ENCODE measurements at regions not wholly inside any gene's neighbourhood (a gene's known extent, or its start where the extent isn't known, plus 50 kb on each side); places are given as distances from the start of the nearest gene placed in this dataset.

- Mint-ChIP-seq H3K36me3 (no peaks in the 10 kb centered on the region), H3K4me3 (no peak overlapping the region), H3K9me3 (peaks cover 1% of the 10 kb centered on the region), H3K4me1 (no peaks in the 10 kb centered on the region), H3K27ac (no peak overlapping the region), H3K27me3 (peaks cover 11% of the 10 kb centered on the region)
- no peak for ATAC-seq
These were observed 81.1 kb downstream of the TMEM17 start for GRCh38 chr2:62424899-62425298.

DNA sequence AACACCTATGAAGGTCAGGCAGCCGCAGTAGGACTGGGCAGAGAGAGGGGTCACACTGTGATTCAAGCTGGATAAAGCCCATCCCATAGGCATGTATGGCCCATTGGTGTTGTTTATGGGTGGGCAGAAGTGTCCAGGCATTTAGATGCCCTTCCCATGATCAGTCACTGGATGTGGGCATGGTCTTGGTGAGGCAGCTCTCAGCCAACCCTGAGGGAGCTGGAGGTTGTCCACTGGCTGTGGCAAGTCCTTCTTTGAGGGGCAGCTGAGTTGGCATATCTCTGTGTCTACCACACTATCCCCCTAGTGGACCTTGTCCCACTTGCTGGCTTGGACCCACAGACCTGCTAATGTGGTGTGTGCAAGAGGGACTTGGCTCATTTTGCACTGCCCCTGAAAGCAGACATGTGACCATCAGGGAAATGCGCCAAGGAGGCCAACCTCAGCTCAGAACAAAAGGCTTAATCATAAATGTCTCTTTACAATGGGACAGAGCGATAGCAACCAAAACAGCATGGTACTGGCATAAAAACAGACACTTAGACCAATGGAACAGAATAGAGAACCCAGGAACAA is 82.0 kb downstream of the TMEM17 start:
- Mint-ChIP-seq H3K9me3 (peaks cover 6% of the 10 kb centered on the region), H3K4me1 (no peaks in the 10 kb centered on the region), H3K36me3 (peaks cover 4% of the 10 kb centered on the region), H3K27me3 (peaks cover 20% of the 10 kb centered on the region), H3K4me3 (no peak overlapping the region), H3K27ac (no peak overlapping the region)
- no peak for ATAC-seq

DNA sequence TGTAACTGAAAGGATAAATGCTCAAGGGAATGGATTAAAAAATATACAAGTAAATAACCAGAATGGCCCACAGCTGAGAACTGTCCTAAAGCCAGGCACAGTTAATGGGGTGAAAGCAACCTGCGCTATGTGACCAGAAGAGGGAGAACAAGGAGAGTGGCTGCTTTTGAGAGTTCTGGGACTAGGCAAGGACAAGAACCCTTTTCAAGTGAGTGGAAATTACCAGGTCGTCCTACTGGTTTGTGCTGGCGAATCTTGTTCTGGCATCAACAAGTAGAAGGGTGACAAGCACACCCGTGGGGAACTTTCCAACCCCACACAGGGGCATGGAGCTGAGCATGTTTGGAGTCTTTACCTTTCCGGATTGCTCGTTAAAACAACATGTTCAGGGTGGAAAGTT is 82.8 kb downstream of the TMEM17 start:
- H3K27me3 Mint-ChIP-seq: peaks cover 25% of the 10 kb centered on the region
- peaks cover 9% of the 10 kb centered on the region for H3K36me3 Mint-ChIP-seq
- no peak overlapping the region for H3K27ac Mint-ChIP-seq
- H3K4me3 Mint-ChIP-seq: no peak overlapping the region
- H3K4me1 Mint-ChIP-seq: no peaks in the 10 kb centered on the region
- H3K9me3 Mint-ChIP-seq: peaks cover 8% of the 10 kb centered on the region
- no peak for ATAC-seq

DNA sequence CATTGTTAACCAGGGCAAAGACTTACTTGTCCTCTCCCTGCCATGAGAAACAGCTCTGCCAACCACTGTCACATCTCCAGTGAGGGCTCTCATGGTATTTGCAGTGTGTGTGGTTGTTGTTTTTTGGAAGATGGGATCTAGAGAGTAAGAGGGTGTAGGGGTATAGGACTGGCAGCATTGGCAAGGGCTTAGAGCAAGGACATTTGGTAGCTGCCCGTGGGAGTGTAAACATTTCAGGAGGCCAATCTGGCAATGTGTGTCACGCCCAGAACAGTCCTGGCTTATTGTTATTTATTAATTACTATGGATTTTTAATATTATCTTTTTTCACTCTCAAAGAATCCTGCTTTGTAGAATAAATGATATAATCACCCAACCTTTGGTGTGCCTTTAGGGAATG is 90.5 kb downstream of the TMEM17 start:
- Mint-ChIP-seq H3K4me1 (peaks cover 23% of the 10 kb centered on the region), H3K36me3 (peaks cover 9% of the 10 kb centered on the region), H3K27ac (no peak overlapping the region), H3K9me3 (peaks cover 11% of the 10 kb centered on the region), H3K4me3 (no peak overlapping the region), H3K27me3 (peaks cover 25% of the 10 kb centered on the region)
- no peak for ATAC-seq

- Mint-ChIP-seq H3K9me3 (peaks cover 11% of the 10 kb centered on the region), H3K27me3 (peaks cover 22% of the 10 kb centered on the region), H3K36me3 (peaks cover 9% of the 10 kb centered on the region), H3K27ac (no peak overlapping the region), H3K4me1 (peaks cover 23% of the 10 kb centered on the region), H3K4me3 (no peak overlapping the region)
- no peak for ATAC-seq
These were observed 91.0 kb downstream of the TMEM17 start for GRCh38 chr2:62415019-62415431.

DNA sequence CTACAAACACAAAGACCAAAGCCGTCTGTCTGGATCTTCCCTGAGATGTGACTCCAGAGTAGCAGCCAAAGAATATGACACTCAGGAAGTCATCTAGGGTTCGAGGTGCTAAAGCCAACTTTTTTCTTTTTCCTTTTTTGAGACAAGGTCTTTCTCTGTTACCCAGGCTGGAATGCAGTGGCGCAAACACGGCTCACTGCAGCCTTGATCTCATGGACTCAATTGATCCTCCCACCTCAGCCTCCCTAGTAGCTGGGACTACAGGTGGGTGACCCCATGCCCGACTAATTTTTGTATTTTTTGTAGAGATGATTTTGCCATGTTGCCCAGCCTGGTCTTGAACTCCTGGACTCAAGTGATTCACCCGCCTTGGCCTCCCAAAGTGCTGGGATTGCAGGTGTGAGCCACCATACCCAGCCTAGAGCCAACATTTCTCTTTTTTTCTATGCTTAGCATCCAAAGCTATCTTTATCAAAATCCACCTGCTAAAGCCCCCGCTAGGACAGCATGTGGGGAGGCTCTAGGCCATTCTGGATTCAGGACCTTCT is 92.8 kb downstream of the TMEM17 start:
- no peak for ATAC-seq
- Mint-ChIP-seq H3K36me3 (no peaks in the 10 kb centered on the region), H3K9me3 (peaks cover 3% of the 10 kb centered on the region), H3K27ac (no peak overlapping the region), H3K4me3 (no peak overlapping the region), H3K4me1 (peaks cover 23% of the 10 kb centered on the region), H3K27me3 (peaks cover 6% of the 10 kb centered on the region)

- no peaks in the 10 kb centered on the region for H3K9me3 Mint-ChIP-seq
These were observed 93.7 kb downstream of the TMEM17 start for GRCh38 chr2:62412347-62412742.

GRCh38 chr2:62410926-62411456 is 95.0 kb downstream of the TMEM17 start:
- H3K9me3 Mint-ChIP-seq: no peaks in the 10 kb centered on the region
- H3K4me1 Mint-ChIP-seq: peaks cover 23% of the 10 kb centered on the region
- no peak overlapping the region for H3K4me3 Mint-ChIP-seq
- no peaks in the 10 kb centered on the region for H3K36me3 Mint-ChIP-seq
- no peaks in the 10 kb centered on the region for H3K27me3 Mint-ChIP-seq
- H3K27ac Mint-ChIP-seq: peak overlapping the region; percentile 50
- no peak for ATAC-seq

More at GRCh38 chr2:62412347-62412742, 93.7 kb downstream of the TMEM17 start:
- peaks cover 23% of the 10 kb centered on the region for H3K4me1 Mint-ChIP-seq
- H3K4me3 Mint-ChIP-seq: peak overlapping the region; percentile 24
- peak overlapping the region; percentile 50 for H3K27ac Mint-ChIP-seq
- no peak for ATAC-seq
- H3K36me3 Mint-ChIP-seq: no peaks in the 10 kb centered on the region
- peaks cover 6% of the 10 kb centered on the region for H3K27me3 Mint-ChIP-seq

DNA sequence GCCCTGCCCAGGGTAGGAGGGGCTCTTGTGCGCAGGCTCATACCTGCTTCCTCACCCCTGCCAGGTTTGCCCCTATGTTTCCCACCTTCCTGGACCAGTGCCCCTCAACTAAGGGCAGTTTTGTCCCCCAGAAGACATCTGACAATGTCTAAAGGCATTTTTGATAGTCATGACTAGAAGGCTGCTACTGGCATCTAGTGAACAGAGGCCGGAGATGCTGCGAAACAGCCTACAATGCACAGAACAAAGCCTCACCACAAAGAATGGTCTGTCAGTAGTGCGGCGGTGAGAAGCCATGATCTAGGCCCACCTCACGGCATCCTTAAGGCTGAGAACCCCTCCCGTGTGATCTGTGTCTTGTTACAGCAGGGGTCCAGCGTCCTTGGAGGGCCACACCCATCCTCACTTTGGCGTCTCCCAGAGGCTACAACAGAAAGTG is 96.0 kb downstream of the TMEM17 start:
- Mint-ChIP-seq H3K27me3 (no peaks in the 10 kb centered on the region), H3K9me3 (no peaks in the 10 kb centered on the region), H3K27ac (no peak overlapping the region), H3K4me3 (no peak overlapping the region), H3K36me3 (no peaks in the 10 kb centered on the region), H3K4me1 (peaks cover 18% of the 10 kb centered on the region)
- no peak for ATAC-seq

DNA sequence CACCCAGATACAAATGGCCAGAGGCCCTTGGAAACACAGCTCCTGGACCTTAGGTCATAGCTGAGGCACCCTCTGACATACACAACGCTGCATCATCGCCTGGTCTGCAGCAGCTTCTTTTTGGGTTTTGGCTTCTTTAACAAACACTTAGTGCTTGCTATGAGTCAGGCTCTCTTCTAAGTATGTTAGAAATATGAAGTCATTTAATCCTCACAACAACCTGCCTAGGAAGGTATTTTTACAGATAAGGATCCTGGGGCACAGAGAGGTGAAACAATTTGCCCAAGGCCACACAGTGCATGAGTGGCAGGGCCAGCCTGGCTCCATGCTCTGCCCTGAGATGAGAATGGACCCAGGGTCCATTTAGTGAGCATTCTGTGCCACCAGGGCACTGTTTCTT is 96.6 kb downstream of the TMEM17 start:
- H3K27me3 Mint-ChIP-seq: no peaks in the 10 kb centered on the region
- ATAC-seq: no peak
- H3K27ac Mint-ChIP-seq: no peak overlapping the region

GRCh38 chr2:62408241-62408677 is 97.7 kb downstream of the TMEM17 start:
- Mint-ChIP-seq H3K36me3 (no peaks in the 10 kb centered on the region), H3K4me3 (no peak overlapping the region), H3K27me3 (no peaks in the 10 kb centered on the region), H3K9me3 (no peaks in the 10 kb centered on the region), H3K27ac (no peak overlapping the region), H3K4me1 (peaks cover 12% of the 10 kb centered on the region)
- ATAC-seq: no peak

More for the DNA sequence above, 96.6 kb downstream of the TMEM17 start:
- no peaks in the 10 kb centered on the region for H3K9me3 Mint-ChIP-seq
- H3K4me3 Mint-ChIP-seq: no peak overlapping the region
- H3K36me3 Mint-ChIP-seq: no peaks in the 10 kb centered on the region
- peaks cover 12% of the 10 kb centered on the region for H3K4me1 Mint-ChIP-seq

DNA sequence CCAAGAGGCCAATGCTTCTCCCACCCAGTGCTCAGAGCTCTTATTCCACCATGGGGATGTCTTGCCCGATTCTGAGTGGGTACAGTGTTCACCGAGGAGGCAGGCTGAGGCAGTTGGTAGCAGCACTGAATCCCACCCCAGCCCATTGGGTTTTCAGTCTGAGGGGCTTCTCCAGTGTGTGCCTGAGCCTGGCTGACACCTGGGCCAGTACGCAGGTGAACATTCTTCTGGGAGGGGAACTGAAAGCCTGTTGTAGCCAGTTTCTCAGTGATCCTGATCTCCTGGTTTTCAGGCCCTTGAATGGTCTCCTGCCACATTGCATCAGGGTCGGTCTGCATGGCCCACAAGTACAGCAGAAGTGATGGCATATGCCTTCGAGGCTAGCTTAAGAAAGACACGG is 98.2 kb downstream of the TMEM17 start:
- ATAC-seq: no peak
- Mint-ChIP-seq H3K27ac (no peak overlapping the region), H3K27me3 (no peaks in the 10 kb centered on the region), H3K9me3 (no peaks in the 10 kb centered on the region), H3K4me1 (peaks cover 12% of the 10 kb centered on the region), H3K4me3 (no peak overlapping the region), H3K36me3 (no peaks in the 10 kb centered on the region)

- Mint-ChIP-seq H3K36me3 (no peaks in the 10 kb centered on the region), H3K4me3 (no peak overlapping the region), H3K9me3 (no peaks in the 10 kb centered on the region), H3K4me1 (peaks cover 10% of the 10 kb centered on the region), H3K27ac (no peak overlapping the region), H3K27me3 (no peaks in the 10 kb centered on the region)
- no peak for ATAC-seq
These were observed 98.6 kb downstream of the TMEM17 start for GRCh38 chr2:62407401-62407800.

DNA sequence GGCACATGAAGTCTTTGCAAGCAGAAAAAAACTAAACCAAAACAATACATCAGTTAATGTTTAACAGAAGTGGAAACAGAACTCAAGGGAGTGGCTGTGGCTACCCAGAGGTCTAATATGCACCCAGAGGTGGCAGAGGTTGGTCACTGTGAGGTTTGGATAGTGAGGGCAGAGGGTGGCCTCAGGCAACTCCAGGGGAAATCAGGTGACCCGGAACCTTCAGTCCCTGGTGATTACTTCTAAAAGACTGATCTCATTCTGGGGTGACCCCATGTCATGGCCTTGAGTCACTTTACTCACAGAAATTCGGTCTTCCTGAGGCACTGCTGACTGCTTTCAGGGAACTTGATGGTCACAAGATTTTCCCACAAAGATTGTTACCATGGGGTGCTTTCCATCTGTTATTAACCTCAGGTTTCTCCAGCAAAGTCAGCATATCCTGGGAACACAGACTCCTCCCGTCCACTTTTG is 99.4 kb downstream of the TMEM17 start:
- Mint-ChIP-seq H3K27me3 (no peaks in the 10 kb centered on the region), H3K4me3 (no peak overlapping the region), H3K27ac (no peak overlapping the region), H3K9me3 (no peaks in the 10 kb centered on the region), H3K36me3 (no peaks in the 10 kb centered on the region), H3K4me1 (peaks cover 2% of the 10 kb centered on the region)
- ATAC-seq: peak; percentile 67

- Mint-ChIP-seq H3K27ac (no peak overlapping the region), H3K9me3 (no peaks in the 10 kb centered on the region), H3K27me3 (no peaks in the 10 kb centered on the region), H3K4me3 (no peak overlapping the region), H3K4me1 (no peaks in the 10 kb centered on the region), H3K36me3 (no peaks in the 10 kb centered on the region)
- ATAC-seq: no peak
These were observed 101.1 kb downstream of the TMEM17 start for GRCh38 chr2:62404913-62405312.

DNA sequence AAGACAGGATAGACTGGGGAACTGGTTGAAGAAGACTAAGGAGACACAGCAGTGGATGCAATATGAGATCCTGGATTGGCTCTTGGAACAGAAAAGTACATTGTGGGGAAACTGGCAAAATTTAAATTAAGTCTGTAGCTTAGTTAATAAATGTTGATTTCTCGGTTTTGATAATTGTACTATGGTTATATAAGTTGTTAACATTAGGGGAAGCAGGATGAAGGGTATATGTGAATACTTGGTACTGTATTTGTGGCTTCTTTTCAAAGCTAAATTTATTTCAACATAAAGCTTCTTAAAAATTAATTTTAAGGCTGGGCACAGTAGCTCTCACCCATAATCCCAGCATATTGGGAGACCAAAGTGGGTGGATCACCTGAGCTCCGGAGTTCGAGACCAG is 103.8 kb downstream of the TMEM17 start:
- no peaks in the 10 kb centered on the region for H3K27me3 Mint-ChIP-seq
- H3K27ac Mint-ChIP-seq: no peak overlapping the region
- no peaks in the 10 kb centered on the region for H3K36me3 Mint-ChIP-seq
- peaks cover 14% of the 10 kb centered on the region for H3K4me1 Mint-ChIP-seq
- H3K4me3 Mint-ChIP-seq: no peak overlapping the region
- no peak for ATAC-seq
- no peaks in the 10 kb centered on the region for H3K9me3 Mint-ChIP-seq

Data from stimulated activated memory B cell treated with anti-CD40 and anti-IgM and Interleukin-4, amounts not matched to agents 10 μg/mL and 1 μg/mL and 100 μg/mL, for 72 hours (primary cell).